ENCODE measurements at regions not wholly inside any gene's neighbourhood (a gene's known extent, or its start where the extent isn't known, plus 50 kb on each side); places are given as distances from the start of the nearest gene placed in this dataset.

- Histone ChIP-seq H3K9me3 (ENCODE audit: low read depth, low read length, poor library complexity, severe bottlenecking) (peaks cover 27% of the 10 kb centered on the region), H3K36me3 (ENCODE audit: insufficient read depth, low read length, poor library complexity, severe bottlenecking) (no peaks in the 10 kb centered on the region), H3K4me3 (ENCODE audit: low read depth, low read length, poor library complexity, severe bottlenecking) (no peak overlapping the region), H3K27ac (ENCODE audit: low read depth, low read length, poor library complexity, severe bottlenecking) (no peak overlapping the region), H3K4me1 (ENCODE audit: insufficient read depth, low read length, poor library complexity, severe bottlenecking) (no peaks in the 10 kb centered on the region), H3K27me3 (replicated peaks; ENCODE audit: insufficient read depth, low read depth, low read length, poor library complexity) (no peaks in the 10 kb centered on the region)
- ChIA-PET CTCF (no interaction called here), POLR2A (ENCODE audit: low non-redundant PET) (no interaction called here)
- intact Hi-C loops (cut with micrococcal nuclease; ENCODE audit: unreplicated experiment) = no loop called here
- DNase-seq (ENCODE audit: low spot score) = no peak
- BruUV-seq (replicated peaks) = no TSS peak
- TF ChIP-seq EZH2 (IDR thresholded peaks at IDR 0.05; ENCODE audit: borderline replicate concordance, low read depth, low read length, poor library complexity, severe bottlenecking) (no peak), CTCF (conservative IDR thresholded peaks at IDR 0.05; ENCODE audit: low read depth, low read length) (no peak)
Observed at GRCh38 chr18:77818328-77818727, 568.7 kb downstream of the GALR1 start.

GRCh38 chr18:77820472-77820871 is 570.8 kb downstream of the GALR1 start:
- CTCF ChIA-PET = no interaction called here

GRCh38 chr18:77821892-77822291 is 572.2 kb downstream of the GALR1 start:
- CTCF ChIA-PET = no interaction called here
- BruUV-seq (replicated peaks) = no TSS peak
- DNase-seq (ENCODE audit: low spot score) = no peak

More at GRCh38 chr18:77820472-77820871, 570.8 kb downstream of the GALR1 start:
- no peaks in the 10 kb centered on the region for H3K27me3 ChIP-seq (replicated peaks; ENCODE audit: insufficient read depth, low read depth, low read length, poor library complexity)
- H3K9me3 ChIP-seq (ENCODE audit: low read depth, low read length, poor library complexity, severe bottlenecking) = peaks cover 18% of the 10 kb centered on the region
- H3K36me3 ChIP-seq (ENCODE audit: insufficient read depth, low read length, poor library complexity, severe bottlenecking) = no peaks in the 10 kb centered on the region
- POLR2A ChIA-PET (ENCODE audit: low non-redundant PET) = no interaction called here
- no TSS peak for BruUV-seq (replicated peaks)
- no peak overlapping the region for H3K4me3 ChIP-seq (ENCODE audit: low read depth, low read length, poor library complexity, severe bottlenecking)
- intact Hi-C loops (cut with micrococcal nuclease; ENCODE audit: unreplicated experiment) = no loop called here
- no peak for DNase-seq (ENCODE audit: low spot score)
- H3K27ac ChIP-seq (ENCODE audit: low read depth, low read length, poor library complexity, severe bottlenecking) = no peak overlapping the region
- no peaks in the 10 kb centered on the region for H3K4me1 ChIP-seq (ENCODE audit: insufficient read depth, low read length, poor library complexity, severe bottlenecking)
- TF ChIP-seq EZH2 (IDR thresholded peaks at IDR 0.05; ENCODE audit: borderline replicate concordance, low read depth, low read length, poor library complexity, severe bottlenecking) (no peak), CTCF (conservative IDR thresholded peaks at IDR 0.05; ENCODE audit: low read depth, low read length) (no peak)

More at GRCh38 chr18:77821892-77822291, 572.2 kb downstream of the GALR1 start:
- Histone ChIP-seq H3K4me1 (ENCODE audit: insufficient read depth, low read length, poor library complexity, severe bottlenecking) (no peaks in the 10 kb centered on the region), H3K4me3 (ENCODE audit: low read depth, low read length, poor library complexity, severe bottlenecking) (no peak overlapping the region), H3K36me3 (ENCODE audit: insufficient read depth, low read length, poor library complexity, severe bottlenecking) (no peaks in the 10 kb centered on the region), H3K27me3 (replicated peaks; ENCODE audit: insufficient read depth, low read depth, low read length, poor library complexity) (no peaks in the 10 kb centered on the region), H3K27ac (ENCODE audit: low read depth, low read length, poor library complexity, severe bottlenecking) (no peak overlapping the region), H3K9me3 (ENCODE audit: low read depth, low read length, poor library complexity, severe bottlenecking) (peaks cover 27% of the 10 kb centered on the region)
- POLR2A ChIA-PET (ENCODE audit: low non-redundant PET) = no interaction called here
- TF ChIP-seq EZH2 (IDR thresholded peaks at IDR 0.05; ENCODE audit: borderline replicate concordance, low read depth, low read length, poor library complexity, severe bottlenecking) = no peak
- no peak for TF ChIP-seq CTCF (conservative IDR thresholded peaks at IDR 0.05; ENCODE audit: low read depth, low read length)
- intact Hi-C loops (cut with micrococcal nuclease; ENCODE audit: unreplicated experiment) = no loop called here
